ENCODE measurements at regions not wholly inside any gene's neighbourhood (a gene's known extent, or its start where the extent isn't known, plus 50 kb on each side); places are given as distances from the start of the nearest gene placed in this dataset.

GRCh38 chr5:143878430-143878829, 66.5 kb downstream of the HMHB1 start:
- ATAC-seq (ENCODE audit: low read depth) (no peak), DNase-seq (no peak)
- Mint-ChIP-seq H3K9me3 (no peaks in the 10 kb centered on the region), H3K4me3 (no peak overlapping the region), H3K36me3 (ENCODE audit: low read depth) (no peaks in the 10 kb centered on the region), H3K27ac (no peak overlapping the region), H3K4me1 (no peaks in the 10 kb centered on the region), H3K27me3 (peaks cover 4% of the 10 kb centered on the region)
- ChIA-PET POLR2A (no interaction called here), CTCF (no interaction called here)
- intact Hi-C loops (cut with micrococcal nuclease), result no loop called here
- no peak for TF ChIP-seq CTCF (IDR thresholded peaks at IDR 0.05)

DNA sequence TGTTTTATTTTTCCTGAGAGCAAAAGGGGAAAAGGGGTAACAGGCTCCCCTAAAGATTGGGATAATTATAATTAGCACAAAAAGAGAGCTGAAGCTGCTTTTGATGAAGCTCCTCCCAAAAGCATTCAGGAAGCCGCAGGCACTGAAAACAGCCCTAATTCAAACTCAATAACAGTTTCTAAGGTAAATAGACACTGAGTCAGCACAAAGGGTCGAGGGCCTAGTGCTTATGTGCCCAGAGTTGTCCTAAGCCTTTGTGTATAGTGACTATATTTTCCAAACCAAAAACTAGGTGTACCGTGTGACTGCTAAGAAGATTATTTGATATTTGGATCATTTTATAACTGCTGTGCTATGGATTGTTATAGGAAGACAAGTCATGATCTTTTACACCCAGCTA, 67.7 kb downstream of the HMHB1 start:
- peaks cover 4% of the 10 kb centered on the region for H3K27me3 Mint-ChIP-seq
- ChIA-PET POLR2A (no interaction called here), CTCF (no interaction called here)
- no peaks in the 10 kb centered on the region for H3K9me3 Mint-ChIP-seq
- intact Hi-C loops (cut with micrococcal nuclease), result no loop called here
- DNase-seq, result no peak
- no peak for ATAC-seq (ENCODE audit: low read depth)
- H3K27ac Mint-ChIP-seq, result no peak overlapping the region
- H3K4me3 Mint-ChIP-seq, result no peak overlapping the region
- no peaks in the 10 kb centered on the region for H3K36me3 Mint-ChIP-seq (ENCODE audit: low read depth)
- no peaks in the 10 kb centered on the region for H3K4me1 Mint-ChIP-seq
- no peak for TF ChIP-seq CTCF (IDR thresholded peaks at IDR 0.05)

GRCh38 chr5:143880178-143880577, 68.2 kb downstream of the HMHB1 start:
- TF ChIP-seq CTCF (IDR thresholded peaks at IDR 0.05), result no peak

DNA sequence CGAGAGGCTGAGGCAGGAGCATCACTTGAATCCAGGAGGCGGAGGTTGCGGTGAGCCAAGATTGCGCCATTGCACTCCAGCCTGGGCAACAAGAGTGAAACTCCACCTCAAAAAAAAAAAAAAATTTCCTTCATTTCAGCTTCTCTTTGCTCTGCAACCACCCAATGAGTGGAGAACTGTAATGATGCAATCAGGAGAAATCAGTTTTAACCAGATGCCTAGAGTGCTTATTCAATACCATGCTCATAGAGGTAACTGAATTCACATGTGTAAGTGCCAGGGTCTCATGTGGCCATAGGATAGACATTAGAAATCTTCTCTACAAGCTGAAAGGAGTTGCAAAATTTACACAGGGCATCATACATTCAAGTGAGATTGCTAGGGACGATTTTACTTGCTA, 70.6 kb downstream of the HMHB1 start:
- no peak for TF ChIP-seq CTCF (IDR thresholded peaks at IDR 0.05)
- Mint-ChIP-seq H3K36me3 (ENCODE audit: low read depth) (no peaks in the 10 kb centered on the region), H3K27ac (no peak overlapping the region), H3K9me3 (no peaks in the 10 kb centered on the region), H3K27me3 (peaks cover 4% of the 10 kb centered on the region), H3K4me3 (no peak overlapping the region), H3K4me1 (no peaks in the 10 kb centered on the region)
- ATAC-seq (ENCODE audit: low read depth) (no peak), DNase-seq (no peak)
- ChIA-PET POLR2A (no interaction called here), CTCF (no interaction called here)
- intact Hi-C loops (cut with micrococcal nuclease), result no loop called here

More at GRCh38 chr5:143880178-143880577, 68.2 kb downstream of the HMHB1 start:
- no peak for DNase-seq
- Mint-ChIP-seq H3K27me3 (peaks cover 4% of the 10 kb centered on the region), H3K4me3 (no peak overlapping the region), H3K4me1 (no peaks in the 10 kb centered on the region), H3K36me3 (ENCODE audit: low read depth) (no peaks in the 10 kb centered on the region), H3K27ac (no peak overlapping the region), H3K9me3 (no peaks in the 10 kb centered on the region)
- intact Hi-C loops (cut with micrococcal nuclease), result no loop called here
- ChIA-PET CTCF (no interaction called here), POLR2A (no interaction called here)
- no peak for ATAC-seq (ENCODE audit: low read depth)

DNA sequence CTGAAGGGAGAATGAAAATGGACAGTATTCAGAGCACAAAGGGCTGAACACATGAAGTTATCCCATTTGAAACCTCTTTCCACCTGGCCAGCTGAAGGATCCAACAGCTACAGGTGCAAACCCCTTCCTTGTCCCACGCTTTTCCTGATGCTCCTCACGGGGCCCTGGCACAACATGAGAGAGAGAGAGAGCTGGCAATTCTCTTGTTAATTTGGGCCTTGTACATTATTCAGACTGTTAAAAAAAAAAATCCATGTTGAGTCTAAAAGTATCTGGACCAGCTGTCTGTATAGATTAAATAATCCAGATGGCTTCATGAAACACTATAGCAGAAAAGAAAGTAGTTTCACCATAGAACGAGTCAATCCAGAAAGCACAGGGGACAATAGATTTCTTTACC, 74.1 kb downstream of the HMHB1 start:
- H3K27ac Mint-ChIP-seq, result no peak overlapping the region
- no peak overlapping the region for H3K4me3 Mint-ChIP-seq
- no peaks in the 10 kb centered on the region for H3K4me1 Mint-ChIP-seq
- TF ChIP-seq CTCF (IDR thresholded peaks at IDR 0.05), result no peak
- CTCF ChIA-PET, result no interaction called here
- ATAC-seq (ENCODE audit: low read depth) (no peak), DNase-seq (no peak)
- intact Hi-C loops (cut with micrococcal nuclease), result no loop called here
- H3K9me3 Mint-ChIP-seq, result no peaks in the 10 kb centered on the region
- POLR2A ChIA-PET, result no interaction called here
- no peaks in the 10 kb centered on the region for H3K36me3 Mint-ChIP-seq (ENCODE audit: low read depth)
- H3K27me3 Mint-ChIP-seq, result peaks cover 8% of the 10 kb centered on the region
